ENCODE measurements at regions not wholly inside any gene's neighbourhood (a gene's known extent, or its start where the extent isn't known, plus 50 kb on each side); places are given as distances from the start of the nearest gene placed in this dataset.

DNA sequence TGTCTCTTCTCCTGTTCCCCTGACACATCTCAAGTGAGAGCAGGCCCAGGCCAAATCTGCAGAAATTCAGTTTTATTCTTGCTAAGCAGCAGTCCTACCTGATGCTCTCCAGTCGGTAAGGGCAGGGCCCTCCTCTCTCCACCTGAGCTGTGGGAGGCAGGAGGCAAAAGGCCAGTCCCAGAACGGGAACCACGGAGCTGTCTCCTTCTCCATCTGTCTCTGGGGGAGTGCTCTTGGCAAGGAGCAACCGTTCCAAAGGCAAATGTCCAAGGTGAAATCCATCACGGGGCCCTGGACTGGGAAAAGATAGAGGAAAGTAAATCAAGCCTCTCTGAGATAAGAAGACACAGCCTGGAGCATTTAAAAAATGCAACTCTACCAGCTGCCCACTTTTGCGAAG, 65.2 kb upstream of the CDON start:
- Histone ChIP-seq H3K4me1 (peaks cover 32% of the 10 kb centered on the region), H3K27ac (peak overlapping the region in 1 of 2 donors; percentile 23)
- WGBS, 2 donors, result 21 to 33% methylated on average over 6 of the region's 6 CpGs

GRCh38 chr11:126127284-126127845, 64.7 kb upstream of the CDON start:
- intact Hi-C loops (cut with DNase I; ENCODE audit: low total_unique reads), result no loop called here
- Histone ChIP-seq H3K27me3 (no peaks in the 10 kb centered on the region), H3K4me3 (no peak overlapping the region), H3K9me3 (no peaks in the 10 kb centered on the region), H3K27ac (peak overlapping the region in 1 of 2 donors; percentile 23), H3K4me1 (peaks cover 29% of the 10 kb centered on the region), H3K36me3 (ENCODE audit: low read depth, missing control alignments) (no peaks in the 10 kb centered on the region)
- no peak for DNase-seq
- WGBS, 2 donors, result 54 to 72% methylated on average over 7 of the region's 7 CpGs
- TF ChIP-seq CTCF (IDR thresholded peaks at IDR 0.05) (no peak), POLR2A (IDR thresholded peaks at IDR 0.05) (no peak)

More for the DNA sequence above, 65.2 kb upstream of the CDON start:
- peak; percentile 83 for DNase-seq
- H3K27me3 ChIP-seq, result no peaks in the 10 kb centered on the region
- no peak overlapping the region for H3K4me3 ChIP-seq
- TF ChIP-seq CTCF (IDR thresholded peaks at IDR 0.05), result no peak
- no peak for TF ChIP-seq POLR2A (IDR thresholded peaks at IDR 0.05)
- intact Hi-C loops (cut with DNase I; ENCODE audit: low total_unique reads), result no loop called here
- H3K9me3 ChIP-seq, result no peaks in the 10 kb centered on the region
- H3K36me3 ChIP-seq (ENCODE audit: low read depth, missing control alignments), result no peaks in the 10 kb centered on the region

- no peak for DNase-seq
- H3K9me3 ChIP-seq, result no peaks in the 10 kb centered on the region
- WGBS, 2 donors, result 26 to 54% methylated on average over 5 of the region's 5 CpGs
- H3K4me3 ChIP-seq, result no peak overlapping the region
- no peak overlapping the region for H3K27ac ChIP-seq
- H3K4me1 ChIP-seq, result peaks cover 22% of the 10 kb centered on the region
- no peaks in the 10 kb centered on the region for H3K27me3 ChIP-seq
- intact Hi-C loops (cut with DNase I; ENCODE audit: low total_unique reads), result no loop called here
- TF ChIP-seq POLR2A (IDR thresholded peaks at IDR 0.05) (no peak), CTCF (IDR thresholded peaks at IDR 0.05) (no peak)
- no peaks in the 10 kb centered on the region for H3K36me3 ChIP-seq (ENCODE audit: low read depth, missing control alignments)
These were observed 61.6 kb upstream of the CDON start for GRCh38 chr11:126124231-126124661.

DNA sequence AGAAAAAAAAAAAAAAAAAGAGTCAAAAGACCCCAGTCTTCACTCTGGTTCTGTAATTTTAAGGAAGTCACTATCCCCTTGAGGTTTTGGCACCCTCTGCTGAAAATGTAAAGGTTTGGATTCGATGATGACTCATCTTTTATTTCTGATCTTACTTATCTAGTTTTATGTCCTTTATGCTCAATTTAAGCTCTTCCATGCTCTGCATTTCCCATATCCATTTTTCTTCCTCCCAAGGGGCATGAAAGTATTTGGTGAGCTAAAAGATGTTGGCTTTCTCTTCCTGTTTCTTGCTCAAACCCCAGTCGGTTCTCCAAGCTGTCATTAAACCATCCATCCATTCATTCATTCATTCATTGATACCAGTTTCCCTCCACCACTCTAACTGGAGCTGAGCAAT, 61.0 kb upstream of the CDON start:
- TF ChIP-seq CTCF (IDR thresholded peaks at IDR 0.05) (no peak), POLR2A (IDR thresholded peaks at IDR 0.05) (no peak)
- Histone ChIP-seq H3K36me3 (ENCODE audit: low read depth, missing control alignments) (no peaks in the 10 kb centered on the region), H3K4me3 (no peak overlapping the region), H3K9me3 (no peaks in the 10 kb centered on the region), H3K27me3 (no peaks in the 10 kb centered on the region), H3K27ac (no peak overlapping the region), H3K4me1 (peaks cover 21% of the 10 kb centered on the region)
- no peak for DNase-seq
- WGBS, 2 donors, result 50 to 51% methylated on average over 2 of the region's 2 CpGs
- intact Hi-C loops (cut with DNase I; ENCODE audit: low total_unique reads), result no loop called here

DNA sequence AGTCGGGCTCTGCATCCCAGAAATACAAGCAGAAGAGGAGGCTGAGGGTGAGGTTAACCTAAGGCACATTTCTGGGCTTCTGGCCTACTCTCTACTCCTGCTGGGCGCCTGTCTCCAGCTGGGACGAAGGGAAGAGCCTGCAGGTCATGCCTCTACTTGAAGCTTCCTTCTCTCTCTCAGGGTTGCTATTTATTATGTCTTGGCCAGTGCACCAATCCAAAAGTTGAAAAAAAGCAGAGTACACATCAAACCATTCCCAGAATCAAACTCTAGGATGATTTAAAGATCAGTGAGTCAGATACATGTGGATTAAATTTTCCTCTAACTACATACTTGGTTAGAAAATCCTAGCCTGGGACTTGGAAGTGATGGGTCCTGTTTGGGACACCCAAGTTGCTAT, 60.2 kb upstream of the CDON start:
- DNase-seq, result no peak
- peaks cover 13% of the 10 kb centered on the region for H3K4me1 ChIP-seq
- intact Hi-C loops (cut with DNase I; ENCODE audit: low total_unique reads), result no loop called here
- H3K4me3 ChIP-seq, result no peak overlapping the region
- H3K9me3 ChIP-seq, result no peaks in the 10 kb centered on the region
- H3K36me3 ChIP-seq (ENCODE audit: low read depth, missing control alignments), result no peaks in the 10 kb centered on the region
- peak overlapping the region in 1 of 2 donors; percentile 15 for H3K27ac ChIP-seq
- 52 to 59% methylated on average over 3 of the region's 3 CpGs for WGBS, 2 donors
- TF ChIP-seq POLR2A (IDR thresholded peaks at IDR 0.05) (no peak), CTCF (IDR thresholded peaks at IDR 0.05) (no peak)
- H3K27me3 ChIP-seq, result no peaks in the 10 kb centered on the region

All from testis (tissue), 2 donors.